ENCODE measurements at regions not wholly inside any gene's neighbourhood (a gene's known extent, or its start where the extent isn't known, plus 50 kb on each side); places are given as distances from the start of the nearest gene placed in this dataset.
A peak's percentile ranks its signal among the peaks of the same experiment; 100 is the strongest.

DNA sequence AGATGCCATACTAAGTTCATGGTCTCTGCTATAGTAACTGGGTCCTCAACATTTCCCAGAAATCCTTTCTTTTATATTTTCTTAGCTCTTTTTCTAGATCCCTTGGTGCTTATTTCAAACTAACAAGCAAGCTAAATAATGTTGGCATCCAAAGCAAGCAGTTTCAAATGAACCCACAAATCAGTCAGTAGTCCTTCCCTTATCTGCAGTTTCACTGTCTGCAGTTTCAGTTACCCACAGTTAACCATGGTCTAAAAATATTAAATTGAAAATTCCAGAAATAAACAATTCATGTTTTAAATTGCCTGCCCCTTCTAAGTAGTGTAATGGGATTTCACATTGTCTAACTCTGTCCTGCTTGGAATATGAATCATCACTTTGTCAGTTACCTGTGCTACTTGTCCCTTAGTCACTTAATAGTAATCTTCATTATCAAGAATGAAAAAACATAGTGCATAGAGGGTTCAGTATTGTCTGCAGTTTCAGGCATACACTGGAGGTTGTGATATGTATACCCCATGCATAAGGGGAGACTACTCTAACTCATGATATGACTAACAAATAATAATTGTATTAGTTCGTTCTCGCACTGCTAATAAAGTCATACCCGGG is 633.7 kb downstream of the MECOM start:
- no peak for DNase-seq (ENCODE audit: extremely low read depth, low read depth)
- TF ChIP-seq, protein P1, sequence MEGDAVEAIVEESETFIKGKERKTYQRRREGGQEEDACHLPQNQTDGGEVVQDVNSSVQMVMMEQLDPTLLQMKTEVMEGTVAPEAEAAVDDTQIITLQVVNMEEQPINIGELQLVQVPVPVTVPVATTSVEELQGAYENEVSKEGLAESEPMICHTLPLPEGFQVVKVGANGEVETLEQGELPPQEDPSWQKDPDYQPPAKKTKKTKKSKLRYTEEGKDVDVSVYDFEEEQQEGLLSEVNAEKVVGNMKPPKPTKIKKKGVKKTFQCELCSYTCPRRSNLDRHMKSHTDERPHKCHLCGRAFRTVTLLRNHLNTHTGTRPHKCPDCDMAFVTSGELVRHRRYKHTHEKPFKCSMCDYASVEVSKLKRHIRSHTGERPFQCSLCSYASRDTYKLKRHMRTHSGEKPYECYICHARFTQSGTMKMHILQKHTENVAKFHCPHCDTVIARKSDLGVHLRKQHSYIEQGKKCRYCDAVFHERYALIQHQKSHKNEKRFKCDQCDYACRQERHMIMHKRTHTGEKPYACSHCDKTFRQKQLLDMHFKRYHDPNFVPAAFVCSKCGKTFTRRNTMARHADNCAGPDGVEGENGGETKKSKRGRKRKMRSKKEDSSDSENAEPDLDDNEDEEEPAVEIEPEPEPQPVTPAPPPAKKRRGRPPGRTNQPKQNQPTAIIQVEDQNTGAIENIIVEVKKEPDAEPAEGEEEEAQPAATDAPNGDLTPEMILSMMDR (IDR thresholded peaks at IDR 0.05; ENCODE audit: low read depth, low read length) = no peak

DNA sequence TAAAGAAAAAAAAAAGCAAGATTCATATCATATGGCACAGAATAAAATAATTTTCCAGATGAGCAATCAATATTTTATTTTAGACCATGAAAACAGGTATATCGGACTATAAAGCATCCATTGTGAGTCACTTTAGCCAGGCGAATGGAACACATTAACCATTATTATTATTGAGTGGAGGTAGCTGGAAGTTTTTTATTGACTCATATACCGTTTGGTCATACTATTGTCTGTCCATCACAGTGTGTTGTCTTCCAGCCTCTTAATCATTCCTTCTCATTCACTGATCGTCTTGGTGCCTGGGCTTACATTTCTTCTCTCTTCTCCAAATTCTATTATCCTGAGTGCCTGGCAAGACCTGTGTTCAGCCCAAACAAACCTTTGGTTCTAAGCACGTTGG is 634.8 kb downstream of the MECOM start:
- DNase-seq (ENCODE audit: extremely low read depth, low read depth) = no peak
- TF ChIP-seq, protein P1 (IDR thresholded peaks at IDR 0.05; ENCODE audit: low read depth, low read length) = no peak; the same call in 1 of the 2 replicates

DNA sequence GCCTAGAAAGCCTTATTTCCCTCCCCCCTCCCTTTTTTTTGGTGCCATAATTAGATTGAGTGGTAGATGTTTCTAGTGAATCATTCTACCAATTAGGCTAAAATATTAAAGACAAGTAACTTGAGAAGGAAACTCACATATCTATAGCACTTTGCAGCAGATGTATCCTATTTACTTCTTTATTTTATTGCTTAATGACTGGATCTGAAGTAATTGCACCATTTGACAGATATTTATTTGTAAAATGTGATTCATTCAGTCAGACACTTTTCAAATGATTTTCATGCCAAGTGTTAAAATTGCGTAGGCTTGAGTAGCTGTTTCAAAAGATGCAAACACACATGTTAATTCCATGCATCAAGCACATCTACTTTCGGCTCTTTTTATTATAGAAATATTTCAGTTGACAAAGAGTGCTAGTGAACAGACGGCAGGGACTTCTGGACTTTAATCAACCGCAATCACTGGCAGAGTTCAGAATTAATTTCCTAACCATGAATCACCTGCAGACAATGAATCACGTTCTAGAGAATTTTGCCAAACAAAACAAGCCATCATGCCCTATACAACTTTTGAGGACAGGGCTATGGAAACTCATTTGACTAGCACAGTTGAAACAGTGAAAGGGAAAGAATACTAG is 636.8 kb downstream of the MECOM start:
- peak; percentile 89 for DNase-seq (ENCODE audit: extremely low read depth, low read depth)
- TF ChIP-seq, protein P1 (IDR thresholded peaks at IDR 0.05; ENCODE audit: low read depth, low read length) = no peak

DNA sequence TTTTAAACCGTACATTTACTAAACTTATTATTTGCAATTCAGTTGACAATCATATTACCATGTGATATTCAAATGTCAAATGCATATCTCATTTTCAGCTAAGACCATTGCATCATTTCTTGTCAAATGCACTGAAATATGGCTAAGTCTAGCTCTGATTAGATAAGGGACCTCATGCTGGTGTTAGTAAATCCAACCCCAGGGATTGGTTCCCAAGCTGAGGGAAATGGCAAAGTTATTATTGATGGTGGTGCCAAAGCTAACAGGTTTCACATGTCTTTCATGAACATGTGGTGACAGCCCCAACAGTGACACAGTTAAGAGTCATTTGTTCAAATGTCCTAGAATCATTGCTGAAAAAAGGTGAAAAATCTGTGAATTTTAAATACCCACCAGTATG is 641.1 kb downstream of the MECOM start:
- DNase-seq (ENCODE audit: extremely low read depth, low read depth) = no peak
- TF ChIP-seq, protein P1 (IDR thresholded peaks at IDR 0.05; ENCODE audit: low read depth, low read length) = no peak

DNA sequence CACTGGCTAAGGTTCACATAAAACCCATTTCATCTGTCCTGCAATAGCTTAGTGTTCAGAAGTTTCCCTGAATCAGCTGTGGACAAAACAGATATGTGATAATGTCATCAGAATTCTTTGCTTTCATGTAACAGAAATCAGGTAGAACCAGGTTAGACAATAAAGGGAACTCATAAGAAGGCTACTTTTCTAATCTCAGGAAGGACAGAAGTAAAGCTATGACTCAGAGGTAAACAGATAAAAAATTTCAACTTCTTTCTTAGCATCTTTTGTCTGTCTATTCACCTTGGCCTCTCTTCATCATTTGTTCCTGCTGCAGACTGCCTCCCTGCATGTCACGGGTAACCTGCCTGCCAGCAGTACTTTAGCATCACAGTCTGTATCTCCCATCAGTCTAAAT is 643.1 kb downstream of the MECOM start:
- TF ChIP-seq, protein P1 (IDR thresholded peaks at IDR 0.05; ENCODE audit: low read depth, low read length) = no peak
- DNase-seq (ENCODE audit: extremely low read depth, low read depth) = no peak

DNA sequence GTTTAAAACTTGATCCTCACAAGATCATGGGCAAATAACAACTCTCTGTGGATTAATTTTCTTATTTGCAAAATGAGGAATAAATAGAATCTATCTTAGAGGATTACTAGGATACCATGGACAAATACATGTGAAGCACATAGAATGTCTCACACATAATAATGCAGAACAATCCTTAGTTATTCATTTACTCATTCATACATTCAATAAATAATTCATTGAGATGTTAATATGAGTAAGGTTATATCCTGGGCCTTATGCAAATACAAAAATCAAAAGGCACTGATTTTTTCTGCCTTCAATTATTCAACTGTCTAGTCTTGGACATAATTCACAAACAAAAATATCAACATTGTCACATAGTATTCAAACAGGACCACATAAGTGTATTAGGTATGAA is 654.1 kb downstream of the MECOM start:
- TF ChIP-seq, protein P1 (IDR thresholded peaks at IDR 0.05; ENCODE audit: low read depth, low read length) = no peak
- no peak for DNase-seq (ENCODE audit: extremely low read depth, low read depth)

DNA sequence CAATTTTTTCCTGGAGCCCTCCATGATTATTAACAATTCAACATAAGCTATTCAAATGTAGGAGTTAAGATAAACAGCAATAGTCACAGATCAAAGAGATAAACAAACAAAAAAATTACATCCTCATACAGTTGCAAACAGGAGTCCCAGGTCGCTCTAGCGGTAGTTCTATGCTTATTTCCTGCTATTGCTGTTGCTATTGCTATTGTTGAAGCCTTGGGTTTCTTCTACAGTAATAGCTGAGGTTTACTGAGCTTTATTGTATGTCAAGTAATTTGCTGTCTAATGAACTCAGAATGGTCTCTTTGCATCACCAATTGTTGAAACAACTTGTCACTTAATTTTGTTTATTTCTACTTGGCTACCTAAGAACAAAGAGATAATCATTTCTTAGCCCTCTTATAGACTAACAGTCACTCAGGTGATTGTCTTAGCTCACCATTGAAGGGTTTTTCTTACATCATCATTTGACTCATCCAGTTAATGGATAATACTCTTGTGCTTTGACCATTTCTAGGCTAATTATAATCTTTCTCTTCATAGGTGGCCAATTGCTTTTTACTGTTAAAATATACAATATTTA is 654.6 kb downstream of the MECOM start:
- no peak for DNase-seq (ENCODE audit: extremely low read depth, low read depth)
- TF ChIP-seq, protein P1 (IDR thresholded peaks at IDR 0.05; ENCODE audit: low read depth, low read length) = no peak

Measured in AG09319 (cell line).